Urinary bladder (tissue), 3 donors: ENCODE measurements at regions not wholly inside any gene's neighbourhood (a gene's known extent, or its start where the extent isn't known, plus 50 kb on each side); places are given as distances from the start of the nearest gene placed in this dataset.

Experiments used
- DNase-seq: peaks from one replicate; pipeline ENCODE4 v3.0.0-alpha.2; 2015; ENCODE audit errors: extremely low spot score
- H3K27ac ChIP-seq: one replicate; pipeline ENCODE4 v1.5.1; 2013; ENCODE audit warnings: low read depth, mild to moderate bottlenecking, moderate library complexity
- H3K36me3 ChIP-seq: one replicate; pipeline ENCODE4 v1.6.1; 2013; ENCODE audit warnings: mild to moderate bottlenecking, moderate library complexity; ENCODE audit not compliant: insufficient read depth
- H3K4me1 ChIP-seq: one replicate; pipeline ENCODE4 v1.6.1; 2013; ENCODE audit warnings: mild to moderate bottlenecking, moderate library complexity; ENCODE audit not compliant: insufficient read depth
- H3K4me3 ChIP-seq: one replicate; pipeline ENCODE4 v1.5.1; 2013; ENCODE audit warnings: low read depth, low read length
- WGBS: extraction: QIAGEN DNeasy Blood & Tissue Kit; methylation state at CpG from one replicate; pipeline ENCODE4 v1.1.7; 2013; 5-methylcytosine and 5-hydroxymethylcytosine counted together
- donor health status: healthy with polysubstance abuse.
- donor health status: healthy.

DNA sequence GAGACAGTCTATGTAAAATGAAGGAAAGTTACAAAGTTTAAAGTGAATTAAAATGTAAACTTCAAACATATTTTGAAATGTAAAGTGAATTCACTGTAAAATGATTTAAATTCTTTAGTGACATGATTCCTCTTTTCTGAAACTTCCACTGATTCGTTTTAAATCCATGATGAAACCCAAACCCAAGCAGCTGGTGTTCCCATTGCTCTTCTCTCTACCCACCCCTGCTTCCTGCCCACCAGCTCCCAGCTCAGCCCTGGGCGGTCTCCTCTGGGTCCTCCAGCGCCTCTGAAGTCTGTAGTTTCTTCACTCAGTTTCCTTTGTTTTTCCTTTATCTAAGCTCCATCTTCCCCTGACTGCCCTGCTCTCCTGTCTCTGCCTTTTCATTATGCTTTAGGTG is 175.9 kb downstream of the SNX10 start:
- WGBS, result 66% methylated on average over 3 of the region's 3 CpGs
- H3K4me1 ChIP-seq, result no peaks in the 10 kb centered on the region
- H3K27ac ChIP-seq, result no peak overlapping the region
- H3K4me3 ChIP-seq, result no peak overlapping the region
- H3K36me3 ChIP-seq, result no peaks in the 10 kb centered on the region
- DNase-seq, result no peak

DNA sequence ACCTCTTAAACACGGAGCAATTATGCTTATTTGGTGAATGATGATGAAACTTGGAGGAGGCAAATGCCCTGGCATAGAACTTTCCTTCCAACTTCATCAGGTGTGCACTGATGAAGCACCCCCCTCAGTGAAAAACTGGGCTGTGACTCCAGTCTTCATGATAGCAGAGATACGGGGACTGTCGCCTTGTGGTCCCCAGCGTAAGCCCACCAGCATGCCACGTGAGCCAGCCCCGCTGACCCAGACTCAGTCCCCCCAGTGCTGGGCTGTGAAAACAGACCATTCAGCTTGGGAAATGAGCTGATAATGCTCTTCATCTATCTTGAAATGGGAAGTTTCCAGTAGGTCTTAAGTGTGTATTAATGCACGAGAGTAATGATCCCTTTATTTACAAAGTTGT is 177.0 kb downstream of the SNX10 start:
- H3K36me3 ChIP-seq, result no peaks in the 10 kb centered on the region
- H3K27ac ChIP-seq, result no peak overlapping the region
- no peak overlapping the region for H3K4me3 ChIP-seq
- no peaks in the 10 kb centered on the region for H3K4me1 ChIP-seq
- no peak for DNase-seq
- WGBS, result 81% methylated on average over 7 of the region's 7 CpGs

DNA sequence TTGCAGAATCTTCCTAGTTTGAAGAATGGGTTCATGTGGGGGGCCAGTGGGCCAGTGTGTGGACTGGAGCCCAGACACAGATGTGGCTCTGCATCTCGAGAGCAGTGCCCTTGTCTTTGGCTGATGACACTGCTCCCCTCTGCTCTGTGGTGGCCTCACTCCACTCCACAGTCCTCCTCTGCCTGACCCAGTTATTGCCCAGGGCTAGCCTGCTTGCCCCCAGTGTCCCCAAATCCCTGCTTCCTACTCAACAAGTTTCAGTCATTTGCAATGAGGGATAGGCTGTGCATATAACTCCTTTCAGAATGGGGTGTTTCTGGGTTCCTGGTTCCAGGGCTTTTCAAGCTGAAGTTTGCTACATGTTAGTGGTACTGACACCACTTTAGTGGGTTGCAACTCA is 177.5 kb downstream of the SNX10 start:
- H3K27ac ChIP-seq, result no peak overlapping the region
- H3K36me3 ChIP-seq, result no peaks in the 10 kb centered on the region
- no peak overlapping the region for H3K4me3 ChIP-seq
- no peak for DNase-seq
- H3K4me1 ChIP-seq, result no peaks in the 10 kb centered on the region
- WGBS, result 85% methylated on average over 1 of the region's 1 CpG

DNA sequence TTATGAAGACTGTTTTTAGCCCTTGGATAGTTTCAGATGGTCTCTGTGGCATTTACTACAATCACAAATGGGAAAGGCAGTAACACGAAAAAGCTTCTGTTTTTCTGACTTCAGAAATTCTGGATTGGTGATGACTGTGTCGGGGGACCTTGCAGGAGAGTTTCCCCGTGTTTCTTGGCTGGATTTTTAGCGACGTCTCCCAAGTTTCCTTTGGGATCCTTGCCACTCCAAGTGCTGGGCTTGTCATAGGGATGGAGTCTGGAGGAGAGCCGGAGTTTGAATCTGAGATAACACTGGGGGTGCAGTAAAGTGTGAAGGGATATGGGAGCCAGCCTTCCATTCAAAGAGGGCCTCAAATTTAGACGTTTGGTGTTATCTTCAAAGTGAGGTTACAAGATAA is 179.0 kb downstream of the SNX10 start:
- Histone ChIP-seq H3K36me3 (no peaks in the 10 kb centered on the region), H3K27ac (no peak overlapping the region), H3K4me1 (no peaks in the 10 kb centered on the region), H3K4me3 (no peak overlapping the region)
- WGBS, result 47% methylated on average over 7 of the region's 7 CpGs
- no peak for DNase-seq

DNA sequence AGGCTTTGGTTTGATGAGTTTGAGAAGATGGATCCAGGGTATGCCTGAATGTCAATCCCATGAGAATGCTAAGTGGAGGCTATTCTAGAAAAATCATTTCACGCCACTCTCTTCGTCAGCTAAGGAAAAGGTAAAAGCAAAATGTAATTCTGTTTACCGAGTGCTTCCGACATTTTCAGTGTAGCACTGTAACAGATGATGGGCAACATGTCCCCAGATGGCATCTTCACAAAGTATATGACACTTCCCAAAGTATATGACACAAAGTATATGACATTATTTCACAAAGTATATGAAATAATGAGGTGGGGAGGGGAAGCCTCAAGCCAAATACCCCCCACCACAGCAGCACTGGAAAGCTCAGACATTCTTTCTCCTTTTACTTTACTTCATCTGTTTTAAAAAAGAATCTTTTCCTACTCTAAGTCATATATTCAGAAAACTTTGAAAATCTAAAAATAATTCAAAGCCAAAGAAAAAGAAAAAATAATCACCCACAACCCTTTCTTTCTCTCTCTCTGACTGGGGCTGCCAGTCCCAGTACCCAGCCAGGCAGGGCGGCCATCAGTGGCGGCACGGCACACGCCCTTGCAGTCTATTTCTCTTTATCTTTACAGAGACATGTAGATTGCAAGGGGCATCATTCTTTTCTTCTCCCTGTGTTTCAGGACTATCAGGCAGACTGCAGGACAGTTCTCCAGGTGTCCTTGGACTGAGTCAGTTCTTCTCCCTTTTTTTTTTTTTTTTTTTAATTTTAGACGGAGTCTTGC is 179.8 kb downstream of the SNX10 start:
- WGBS, result 95% methylated on average over 9 of the region's 9 CpGs
- Histone ChIP-seq H3K4me1 (no peaks in the 10 kb centered on the region), H3K27ac (no peak overlapping the region), H3K4me3 (no peak overlapping the region), H3K36me3 (no peaks in the 10 kb centered on the region)
- DNase-seq, result no peak

DNA sequence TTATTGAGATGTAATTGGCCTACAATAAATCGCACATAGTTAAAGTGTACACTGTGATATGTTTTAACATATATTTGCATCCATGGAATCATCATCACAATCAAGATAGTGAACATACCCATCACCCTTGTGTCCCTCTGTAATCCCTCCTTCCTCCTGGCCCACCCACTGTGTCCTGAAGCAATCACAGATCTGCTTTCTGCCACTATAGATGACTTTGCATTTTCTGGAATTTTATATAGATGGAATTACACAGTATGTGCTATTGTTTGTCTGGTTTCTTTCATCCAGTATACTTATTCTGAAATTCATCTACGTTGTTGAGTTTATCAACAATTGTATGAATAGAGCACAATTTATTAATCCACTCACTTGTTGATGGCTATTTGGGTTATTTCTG is 181.3 kb downstream of the SNX10 start:
- H3K27ac ChIP-seq, result no peak overlapping the region
- H3K4me1 ChIP-seq, result no peaks in the 10 kb centered on the region
- 81% methylated on average over 2 of the region's 2 CpGs for WGBS
- no peaks in the 10 kb centered on the region for H3K36me3 ChIP-seq
- H3K4me3 ChIP-seq, result no peak overlapping the region
- no peak for DNase-seq

DNA sequence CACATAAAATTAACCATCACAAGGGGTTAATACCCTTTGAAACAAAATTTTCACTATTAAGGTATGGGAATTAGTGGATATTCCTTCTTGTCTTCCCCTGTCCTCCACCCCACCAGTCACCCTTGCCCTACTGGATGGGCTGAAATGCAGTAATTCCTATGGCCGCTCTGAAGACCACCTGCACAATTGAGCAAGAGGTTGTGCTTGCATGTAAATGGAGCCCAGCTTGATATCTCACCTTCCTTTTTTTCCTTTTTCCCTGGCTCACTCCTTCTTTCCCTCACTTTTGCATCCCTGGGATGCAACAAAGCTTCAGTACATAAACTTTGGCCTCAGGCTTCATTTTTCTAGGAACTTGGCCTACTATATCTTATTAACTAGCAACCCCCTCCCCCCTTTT is 184.6 kb downstream of the SNX10 start:
- no peaks in the 10 kb centered on the region for H3K36me3 ChIP-seq
- DNase-seq, result no peak
- no peaks in the 10 kb centered on the region for H3K4me1 ChIP-seq
- H3K4me3 ChIP-seq, result no peak overlapping the region
- 94% methylated on average over 1 of the region's 1 CpG for WGBS
- H3K27ac ChIP-seq, result no peak overlapping the region

DNA sequence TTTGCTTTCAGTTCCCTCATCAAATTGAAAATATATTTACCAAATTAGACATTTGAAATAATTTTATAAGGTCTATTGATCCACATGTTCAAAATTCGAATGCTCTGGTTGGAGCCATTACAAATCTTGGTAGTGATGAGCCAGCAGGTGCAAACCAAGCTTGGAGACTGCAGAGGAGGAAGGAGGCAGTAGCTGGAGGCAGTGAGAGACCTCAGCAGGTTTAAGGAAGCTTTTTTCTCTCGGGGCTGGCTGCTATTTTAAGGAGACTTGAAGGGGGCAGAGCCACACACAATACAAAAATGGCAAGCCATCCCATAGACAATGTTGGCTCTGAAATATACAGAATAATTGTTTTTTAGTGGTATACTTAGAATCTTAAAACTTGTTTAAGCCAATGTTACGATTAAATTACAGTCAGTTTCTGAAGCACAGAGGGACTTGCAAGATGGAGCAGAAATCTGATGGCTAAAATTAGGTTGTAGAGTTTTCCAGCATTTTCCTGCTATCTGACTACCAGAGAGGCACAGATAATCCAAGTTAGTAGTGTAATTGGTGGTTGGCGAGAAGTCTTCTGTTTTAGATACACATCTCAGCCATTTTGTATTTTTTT is 185.8 kb downstream of the SNX10 start:
- DNase-seq, result no peak
- Histone ChIP-seq H3K36me3 (no peaks in the 10 kb centered on the region), H3K4me1 (no peaks in the 10 kb centered on the region), H3K4me3 (no peak overlapping the region), H3K27ac (no peak overlapping the region)
- 69% methylated on average over 4 of the region's 4 CpGs for WGBS

DNA sequence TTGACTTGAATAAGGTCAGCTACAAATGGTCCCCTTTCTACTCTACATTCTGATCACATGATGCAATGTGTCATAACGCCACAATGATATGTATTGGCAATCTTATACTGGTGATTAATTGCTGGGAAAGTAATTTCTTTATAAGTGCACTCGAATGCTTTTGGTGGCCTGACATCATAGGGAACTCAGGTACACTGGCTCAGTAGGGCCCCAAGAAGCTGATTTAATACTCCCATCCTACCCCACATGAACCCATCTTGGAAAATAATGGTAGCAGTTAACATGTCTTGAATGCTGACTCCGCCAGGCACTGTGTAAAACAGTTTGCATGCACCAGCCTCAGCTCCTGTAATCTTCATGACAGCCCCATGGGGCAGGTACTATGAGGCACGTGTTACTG is 186.9 kb downstream of the SNX10 start:
- 91% methylated on average over 4 of the region's 4 CpGs for WGBS
- Histone ChIP-seq H3K4me3 (no peak overlapping the region), H3K4me1 (no peaks in the 10 kb centered on the region), H3K27ac (no peak overlapping the region), H3K36me3 (no peaks in the 10 kb centered on the region)
- DNase-seq, result no peak

DNA sequence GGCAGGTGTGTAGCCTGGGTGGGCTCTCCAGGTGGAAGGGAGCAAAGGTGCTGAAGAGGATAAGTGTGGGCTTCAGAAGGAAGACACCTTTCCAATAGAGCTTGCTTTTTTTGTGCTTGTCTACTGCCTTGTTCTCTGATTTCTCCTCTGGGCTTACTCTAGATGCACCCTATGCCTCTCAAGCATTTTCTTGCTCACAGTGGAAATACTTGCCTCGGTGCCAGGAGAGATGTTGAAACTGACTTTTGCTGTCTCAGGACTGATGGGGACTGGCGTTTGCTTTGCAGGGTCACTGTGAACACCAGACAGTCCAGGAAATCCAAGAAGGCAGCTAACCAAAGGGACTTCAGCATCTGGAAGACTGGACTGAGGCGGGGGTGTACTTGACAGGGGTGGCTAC is 187.9 kb downstream of the SNX10 start:
- no peak overlapping the region for H3K27ac ChIP-seq
- H3K4me1 ChIP-seq, result no peaks in the 10 kb centered on the region
- DNase-seq, result no peak
- WGBS, result 77% methylated on average over 3 of the region's 3 CpGs
- H3K4me3 ChIP-seq, result no peak overlapping the region
- no peaks in the 10 kb centered on the region for H3K36me3 ChIP-seq

DNA sequence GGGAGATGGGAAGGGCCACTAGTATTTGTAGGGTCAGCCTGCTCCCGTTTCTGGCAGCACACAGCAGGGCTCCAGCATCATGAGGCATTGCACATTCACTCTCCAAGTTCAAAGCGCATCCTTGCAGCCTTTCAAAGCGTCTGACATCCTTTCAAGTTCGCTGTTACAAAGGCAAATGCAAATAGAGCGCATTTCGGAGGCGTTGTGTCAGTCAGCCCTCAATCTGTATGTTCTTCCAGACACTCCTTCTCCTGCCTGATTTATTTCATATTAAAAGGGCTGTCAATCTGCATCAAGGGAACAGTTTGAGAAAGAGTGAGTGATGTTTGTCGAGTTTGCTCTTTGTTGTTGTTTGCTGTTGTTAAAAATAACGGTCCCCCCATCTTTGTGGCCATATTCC is 188.5 kb downstream of the SNX10 start:
- no peaks in the 10 kb centered on the region for H3K4me1 ChIP-seq
- no peak overlapping the region for H3K27ac ChIP-seq
- H3K36me3 ChIP-seq, result no peaks in the 10 kb centered on the region
- 61% methylated on average over 9 of the region's 9 CpGs for WGBS
- no peak overlapping the region for H3K4me3 ChIP-seq
- DNase-seq, result no peak

DNA sequence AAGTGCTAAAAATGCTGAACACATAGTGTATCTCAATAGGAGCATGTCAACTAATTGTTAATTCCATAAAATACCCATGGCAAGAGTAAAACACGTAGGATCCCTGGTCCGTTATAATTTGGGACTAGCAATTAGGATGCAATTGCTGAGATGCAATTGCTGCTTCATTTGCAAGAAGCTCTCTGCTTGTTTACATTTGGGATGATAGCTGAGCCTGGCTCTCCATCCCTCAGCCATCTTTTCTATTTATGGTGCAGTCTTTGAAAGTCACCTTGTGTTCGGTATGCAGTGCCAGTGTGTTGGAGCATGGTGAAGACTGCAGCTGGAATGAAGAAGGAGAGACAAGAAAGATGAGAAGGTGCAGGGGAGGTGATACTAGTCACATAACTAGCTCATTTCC is 191.3 kb downstream of the SNX10 start:
- DNase-seq, result no peak
- Histone ChIP-seq H3K4me1 (no peaks in the 10 kb centered on the region), H3K4me3 (no peak overlapping the region), H3K36me3 (no peaks in the 10 kb centered on the region), H3K27ac (no peak overlapping the region)
- WGBS, result 45% methylated on average over 3 of the region's 3 CpGs

DNA sequence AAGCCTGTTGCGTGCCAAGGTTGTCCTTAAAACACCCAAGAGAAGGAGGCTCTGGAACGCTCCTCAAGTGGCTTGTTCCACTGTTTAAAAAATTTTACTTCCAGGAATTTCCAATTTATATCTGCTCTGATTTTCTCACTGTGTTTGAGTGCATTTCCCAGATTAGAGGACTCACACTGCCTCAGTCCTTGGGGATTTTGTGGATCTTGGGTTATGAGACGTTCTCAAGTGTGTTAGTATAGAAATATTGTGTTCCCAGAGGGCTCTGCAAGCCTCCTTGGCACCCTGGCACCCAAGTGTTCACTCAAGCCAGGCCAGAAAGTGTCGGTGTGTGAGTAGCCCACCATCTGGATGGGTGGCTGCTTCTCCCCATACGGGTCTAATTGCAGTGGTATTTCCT is 192.2 kb downstream of the SNX10 start:
- Histone ChIP-seq H3K4me1 (no peaks in the 10 kb centered on the region), H3K27ac (no peak overlapping the region), H3K36me3 (no peaks in the 10 kb centered on the region), H3K4me3 (no peak overlapping the region)
- no peak for DNase-seq
- WGBS, result 88% methylated on average over 5 of the region's 5 CpGs

DNA sequence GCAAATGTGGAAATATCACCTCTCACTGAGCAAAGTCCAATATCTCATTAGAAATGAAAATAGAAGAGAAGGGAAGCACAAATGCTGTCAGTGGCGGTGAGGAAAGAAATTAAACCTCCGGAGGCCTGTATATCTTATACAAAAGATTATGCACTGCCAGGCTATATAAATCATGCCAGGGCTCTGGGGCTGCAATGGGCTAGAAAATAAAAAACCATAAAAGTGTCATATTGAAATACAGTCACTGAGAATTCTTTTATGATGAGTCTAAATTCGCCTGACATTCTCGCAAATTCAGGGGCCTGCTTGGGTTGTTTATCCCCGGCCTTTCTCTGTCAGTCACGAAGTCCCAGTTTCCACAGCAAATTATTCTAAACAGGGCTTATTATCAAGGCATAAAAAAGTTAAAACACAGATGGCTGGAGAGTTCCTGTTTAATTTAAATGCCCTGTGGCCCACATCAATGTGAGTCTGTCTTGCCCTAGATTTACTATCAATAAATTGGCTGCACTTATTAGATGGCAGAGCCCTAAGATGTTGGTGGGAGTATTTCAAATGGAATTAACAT is 193.8 kb downstream of the SNX10 start:
- H3K4me3 ChIP-seq, result no peak overlapping the region
- DNase-seq, result peak; percentile 76
- WGBS, result 27% methylated on average over 6 of the region's 6 CpGs
- H3K4me1 ChIP-seq, result no peaks in the 10 kb centered on the region
- H3K36me3 ChIP-seq, result no peaks in the 10 kb centered on the region
- no peak overlapping the region for H3K27ac ChIP-seq
